Adipocyte (in vitro differentiated cells): ENCODE measurements at regions not wholly inside any gene's neighbourhood (a gene's known extent, or its start where the extent isn't known, plus 50 kb on each side); places are given as distances from the start of the nearest gene placed in this dataset.

Experiments used
- DNase-seq: peaks from one replicate; pipeline ENCODE4 v3.0.0-alpha.2; 2015; ENCODE audit warnings: low read depth
- H3K27me3 ChIP-seq: replicated peaks from 2 replicates; pipeline ENCODE4 v1.7.0; 2013; ENCODE audit warnings: mild to moderate bottlenecking, low read length, moderate library complexity; ENCODE audit not compliant: control insufficient read depth, insufficient read depth
- H3K36me3 ChIP-seq: 2 replicates; pipeline ENCODE4 v1.7.0; 2013; ENCODE audit warnings: low read length, mild to moderate bottlenecking, moderate library complexity; ENCODE audit not compliant: control insufficient read depth, insufficient read depth, severe bottlenecking
- H3K4me1 ChIP-seq: 2 replicates; pipeline ENCODE4 v1.7.0; 2013; ENCODE audit warnings: mild to moderate bottlenecking, low read length, moderate library complexity; ENCODE audit not compliant: control insufficient read depth, insufficient read depth
- H3K4me3 ChIP-seq: 2 replicates; pipeline ENCODE4 v1.7.0; 2013; ENCODE audit warnings: mild to moderate bottlenecking, low read length, moderate library complexity
- H3K9ac ChIP-seq: 2 replicates; pipeline ENCODE4 v1.7.0; 2013; ENCODE audit warnings: mild to moderate bottlenecking, low read length, moderate library complexity
- H3K9me3 ChIP-seq: 2 replicates; pipeline ENCODE4 v1.7.0; 2013; ENCODE audit warnings: mild to moderate bottlenecking, low read length, moderate library complexity; ENCODE audit not compliant: control insufficient read depth

DNA sequence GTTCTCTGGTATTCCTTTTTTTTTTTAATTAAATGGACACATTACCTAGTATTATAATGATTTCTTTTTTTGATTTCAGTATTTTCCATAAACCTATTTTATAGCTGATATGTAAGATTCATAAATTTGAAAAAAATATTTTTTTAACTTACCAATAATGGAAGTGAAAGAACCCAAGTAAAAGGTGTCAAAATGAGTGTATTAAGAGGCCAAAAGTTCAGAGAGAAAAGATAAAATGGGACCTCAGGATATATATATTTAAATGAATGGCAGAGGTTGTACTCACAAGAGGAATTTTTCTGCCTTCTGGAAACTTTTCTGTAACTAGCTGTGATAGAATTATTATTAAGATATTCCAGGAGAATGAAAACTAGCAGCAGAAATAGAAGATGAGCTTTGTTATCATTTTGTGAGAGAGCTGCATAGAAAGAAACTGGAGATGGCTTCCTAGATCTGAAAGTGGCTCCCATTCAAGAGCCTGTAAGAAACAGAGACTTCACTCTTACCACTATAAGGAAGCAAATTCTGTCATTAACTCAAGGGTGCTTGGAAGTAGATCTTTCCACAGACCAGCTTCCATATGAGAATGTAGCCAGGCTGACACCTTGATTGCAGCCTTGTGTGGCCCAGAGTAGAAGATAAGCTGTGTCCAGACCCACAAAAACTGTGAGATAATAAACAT is 91.7 kb downstream of the MRPS30 start:
- no peak for DNase-seq
- Histone ChIP-seq H3K9me3 (no peaks in the 10 kb centered on the region), H3K27me3 (no peaks in the 10 kb centered on the region), H3K4me1 (no peaks in the 10 kb centered on the region), H3K9ac (no peak overlapping the region), H3K36me3 (no peaks in the 10 kb centered on the region), H3K4me3 (no peak overlapping the region)

- Histone ChIP-seq H3K4me3 (no peak overlapping the region), H3K9ac (no peak overlapping the region), H3K4me1 (no peaks in the 10 kb centered on the region), H3K9me3 (no peaks in the 10 kb centered on the region), H3K27me3 (no peaks in the 10 kb centered on the region), H3K36me3 (no peaks in the 10 kb centered on the region)
- no peak for DNase-seq
Measured at GRCh38 chr5:44907396-44907795, 98.6 kb downstream of the MRPS30 start.

GRCh38 chr5:44909004-44909403 is 100.3 kb downstream of the MRPS30 start:
- Histone ChIP-seq H3K36me3 (no peaks in the 10 kb centered on the region), H3K9me3 (no peaks in the 10 kb centered on the region), H3K27me3 (no peaks in the 10 kb centered on the region), H3K9ac (no peak overlapping the region), H3K4me1 (no peaks in the 10 kb centered on the region), H3K4me3 (no peak overlapping the region)
- no peak for DNase-seq

GRCh38 chr5:44911501-44911900 is 102.8 kb downstream of the MRPS30 start:
- DNase-seq, result no peak
- H3K9me3 ChIP-seq, result no peaks in the 10 kb centered on the region
- H3K36me3 ChIP-seq, result no peaks in the 10 kb centered on the region
- no peaks in the 10 kb centered on the region for H3K4me1 ChIP-seq
- H3K4me3 ChIP-seq, result no peak overlapping the region
- no peaks in the 10 kb centered on the region for H3K27me3 ChIP-seq
- no peak overlapping the region for H3K9ac ChIP-seq

- H3K9me3 ChIP-seq, result no peaks in the 10 kb centered on the region
- H3K36me3 ChIP-seq, result no peaks in the 10 kb centered on the region
- no peak overlapping the region for H3K4me3 ChIP-seq
- H3K9ac ChIP-seq, result no peak overlapping the region
- no peaks in the 10 kb centered on the region for H3K27me3 ChIP-seq
- DNase-seq, result no peak
- no peaks in the 10 kb centered on the region for H3K4me1 ChIP-seq
Measured at GRCh38 chr5:44914221-44914620, 105.5 kb downstream of the MRPS30 start.

DNA sequence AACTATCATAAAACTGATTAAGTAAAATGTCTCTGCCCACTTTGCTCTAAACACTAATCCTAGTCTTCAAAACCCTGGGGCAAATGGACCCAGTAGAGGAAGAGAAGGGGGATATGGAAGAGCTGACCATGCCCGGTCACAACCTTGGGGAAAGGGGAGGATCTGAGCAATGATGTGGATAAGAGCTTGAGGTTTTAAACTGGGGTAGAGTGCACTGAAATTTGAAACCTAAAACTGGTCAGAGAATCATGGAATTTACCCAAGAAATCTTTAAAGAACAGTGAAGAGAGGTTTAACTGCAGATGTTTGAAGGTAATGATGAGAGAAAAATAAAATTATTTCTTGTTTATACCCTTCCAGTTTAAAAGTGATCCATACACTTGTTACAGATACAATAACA is 110.8 kb downstream of the MRPS30 start:
- no peaks in the 10 kb centered on the region for H3K36me3 ChIP-seq
- DNase-seq, result no peak
- H3K27me3 ChIP-seq, result no peaks in the 10 kb centered on the region
- no peak overlapping the region for H3K9ac ChIP-seq
- peaks cover 7% of the 10 kb centered on the region for H3K4me1 ChIP-seq
- H3K4me3 ChIP-seq, result no peak overlapping the region
- peaks cover 3% of the 10 kb centered on the region for H3K9me3 ChIP-seq

GRCh38 chr5:44927115-44927733 is 118.5 kb downstream of the MRPS30 start:
- H3K9ac ChIP-seq, result no peak overlapping the region
- no peaks in the 10 kb centered on the region for H3K4me1 ChIP-seq
- peaks cover 3% of the 10 kb centered on the region for H3K9me3 ChIP-seq
- H3K36me3 ChIP-seq, result no peaks in the 10 kb centered on the region
- no peaks in the 10 kb centered on the region for H3K27me3 ChIP-seq
- DNase-seq, result no peak
- H3K4me3 ChIP-seq, result no peak overlapping the region

- Histone ChIP-seq H3K4me3 (no peak overlapping the region), H3K9me3 (peaks cover 2% of the 10 kb centered on the region), H3K4me1 (no peaks in the 10 kb centered on the region), H3K27me3 (no peaks in the 10 kb centered on the region), H3K36me3 (no peaks in the 10 kb centered on the region), H3K9ac (no peak overlapping the region)
- no peak for DNase-seq
Measured at GRCh38 chr5:44932922-44933585, 124.3 kb downstream of the MRPS30 start.

DNA sequence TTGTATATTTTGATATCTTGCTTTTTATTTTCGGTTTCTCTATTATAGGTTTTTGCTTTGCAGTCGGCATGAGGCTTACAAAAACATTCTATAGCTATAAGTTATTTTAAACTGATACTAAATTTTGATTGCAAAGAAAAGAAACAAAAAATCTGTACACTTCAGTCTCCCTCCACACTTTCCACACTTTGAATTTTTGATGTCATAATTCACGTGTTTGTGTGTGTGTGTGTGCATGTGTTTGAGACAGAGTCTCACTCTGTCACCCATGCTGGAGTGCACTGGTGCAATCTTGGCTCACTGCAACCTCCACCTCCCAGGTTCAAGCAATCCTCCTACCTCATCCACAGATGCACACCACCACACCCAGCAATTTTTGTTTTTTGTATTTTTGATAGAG is 124.9 kb downstream of the MRPS30 start:
- no peaks in the 10 kb centered on the region for H3K27me3 ChIP-seq
- H3K4me1 ChIP-seq, result no peaks in the 10 kb centered on the region
- no peak overlapping the region for H3K4me3 ChIP-seq
- no peaks in the 10 kb centered on the region for H3K36me3 ChIP-seq
- DNase-seq, result no peak
- H3K9me3 ChIP-seq, result peaks cover 2% of the 10 kb centered on the region
- H3K9ac ChIP-seq, result no peak overlapping the region

GRCh38 chr5:44935262-44935661 is 126.5 kb downstream of the MRPS30 start:
- DNase-seq, result no peak
- H3K4me3 ChIP-seq, result no peak overlapping the region
- H3K4me1 ChIP-seq, result no peaks in the 10 kb centered on the region
- H3K9ac ChIP-seq, result no peak overlapping the region
- H3K9me3 ChIP-seq, result peaks cover 2% of the 10 kb centered on the region
- no peaks in the 10 kb centered on the region for H3K27me3 ChIP-seq
- H3K36me3 ChIP-seq, result no peaks in the 10 kb centered on the region

DNA sequence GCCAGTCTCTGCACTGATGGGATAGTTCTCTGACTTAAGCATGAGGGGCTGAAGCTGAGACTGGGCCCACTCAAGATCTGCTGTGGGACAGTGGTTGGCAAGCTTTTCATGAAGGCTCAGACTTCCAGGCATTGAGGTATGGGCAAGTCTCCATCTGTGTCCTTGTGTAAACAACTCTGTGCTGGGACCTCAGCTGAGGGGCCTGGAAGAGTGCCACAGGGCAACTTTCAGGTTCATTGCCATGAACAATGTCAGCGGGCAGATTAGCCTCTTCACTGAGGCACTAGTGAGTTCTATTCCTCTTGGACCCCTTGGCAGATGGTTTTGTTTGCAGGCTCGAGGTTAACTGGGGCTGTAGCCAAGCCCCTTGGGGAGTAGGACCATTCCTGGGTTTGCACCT is 127.1 kb downstream of the MRPS30 start:
- Histone ChIP-seq H3K27me3 (no peaks in the 10 kb centered on the region), H3K36me3 (no peaks in the 10 kb centered on the region)

More for the DNA sequence above, 127.1 kb downstream of the MRPS30 start:
- Histone ChIP-seq H3K9me3 (peaks cover 2% of the 10 kb centered on the region), H3K4me3 (no peak overlapping the region), H3K4me1 (no peaks in the 10 kb centered on the region), H3K9ac (no peak overlapping the region)
- DNase-seq, result no peak
